ENCODE measurements at regions not wholly inside any gene's neighbourhood (a gene's known extent, or its start where the extent isn't known, plus 50 kb on each side); places are given as distances from the start of the nearest gene placed in this dataset.
"Not testable (repeated sequence)": the region's sequence is repeated elsewhere in the genome, so short reads cannot be mapped to it uniquely, and the experiment has no call there.

DNA sequence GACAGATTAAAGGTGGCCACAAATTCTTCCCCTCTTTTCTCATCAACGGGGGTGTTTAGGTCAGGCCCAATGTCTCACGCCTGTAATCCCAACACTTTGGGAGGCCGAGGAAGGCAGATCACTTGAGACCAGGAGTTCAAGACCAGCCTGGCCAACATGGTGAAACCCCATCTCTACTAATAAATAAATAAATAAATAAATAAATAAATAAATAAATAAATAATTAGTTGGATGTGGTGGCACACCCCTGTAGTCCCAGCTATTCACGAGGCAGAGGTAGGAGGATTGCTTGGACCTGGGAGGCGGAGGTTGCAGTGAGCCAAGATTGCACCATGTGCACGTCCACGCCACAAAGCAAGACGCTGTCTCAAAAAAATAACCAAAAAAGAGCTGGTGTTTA, 180.7 kb downstream of the FASLG start:
- DNase-seq, result not testable (repeated sequence)

GRCh38 chr1:172843444-172843843, 184.5 kb downstream of the FASLG start:
- DNase-seq, result no peak

DNA sequence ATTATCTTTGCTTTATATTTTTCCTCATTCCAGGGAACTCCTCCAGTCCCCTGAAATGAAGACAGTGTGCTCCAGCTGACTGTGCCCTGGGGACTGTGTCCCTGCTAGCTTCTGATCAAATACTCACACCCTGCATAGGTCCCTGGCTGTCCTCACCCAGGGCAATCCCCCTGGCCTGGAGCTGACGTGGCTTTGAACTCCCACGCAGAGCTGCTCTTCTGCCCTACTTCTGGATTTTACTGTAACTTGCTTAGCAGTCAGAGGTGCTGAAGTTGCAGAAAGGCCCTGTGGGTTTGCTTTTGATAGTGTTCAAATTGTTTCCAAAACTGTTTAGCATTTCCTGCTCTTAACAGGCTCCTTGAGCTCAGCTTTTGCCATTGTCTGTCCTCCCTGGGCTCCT, 186.5 kb downstream of the FASLG start:
- no peak for DNase-seq

- no peak for DNase-seq
Measured at GRCh38 chr1:172845865-172846264, 187.0 kb downstream of the FASLG start.

DNA sequence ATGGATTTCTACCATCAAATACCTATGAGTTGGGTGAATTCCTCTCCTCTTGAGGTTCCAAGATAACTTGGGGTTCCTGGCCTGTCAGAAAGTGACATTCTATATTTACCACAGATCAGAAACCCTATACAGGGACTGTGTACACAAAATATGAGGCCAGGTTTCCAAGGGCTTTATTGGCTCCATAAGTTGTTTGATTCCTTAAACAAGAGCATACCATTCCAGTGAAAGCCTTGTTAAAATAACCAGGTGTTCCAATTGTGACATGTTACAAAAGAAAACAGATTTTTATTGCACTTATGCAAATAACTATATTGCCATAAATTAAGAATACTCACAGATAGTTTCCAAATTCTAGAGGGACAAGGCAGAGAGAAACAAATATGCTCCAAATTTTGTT, 188.9 kb downstream of the FASLG start:
- not testable (repeated sequence) for DNase-seq

GRCh38 chr1:172849653-172850052, 190.8 kb downstream of the FASLG start:
- DNase-seq, result no peak

GRCh38 chr1:172851077-172851476, 192.2 kb downstream of the FASLG start:
- DNase-seq, result no peak

DNA sequence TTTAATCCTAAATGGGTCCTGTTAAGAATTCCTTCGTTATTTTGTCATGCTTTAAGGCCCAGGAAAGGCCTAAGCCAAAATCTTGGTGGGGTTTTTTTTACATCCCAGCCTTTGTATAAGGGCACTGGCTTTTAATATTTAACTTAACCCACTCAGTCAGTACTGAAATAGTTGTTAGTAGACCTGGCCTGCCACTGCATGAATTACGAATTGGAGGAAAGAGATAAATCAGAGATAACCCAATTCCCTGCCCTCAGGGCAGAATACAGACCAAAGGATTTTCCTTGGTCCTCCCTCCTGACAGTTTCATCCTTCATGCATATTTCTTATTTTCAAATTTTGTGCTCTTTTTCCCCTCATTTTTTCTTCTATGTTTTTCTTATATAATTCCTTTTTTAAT, 193.0 kb downstream of the FASLG start:
- no peak for DNase-seq

GRCh38 chr1:172855983-172856382, 194.8 kb downstream of the TNFSF18 start:
- not testable (repeated sequence) for DNase-seq

DNA sequence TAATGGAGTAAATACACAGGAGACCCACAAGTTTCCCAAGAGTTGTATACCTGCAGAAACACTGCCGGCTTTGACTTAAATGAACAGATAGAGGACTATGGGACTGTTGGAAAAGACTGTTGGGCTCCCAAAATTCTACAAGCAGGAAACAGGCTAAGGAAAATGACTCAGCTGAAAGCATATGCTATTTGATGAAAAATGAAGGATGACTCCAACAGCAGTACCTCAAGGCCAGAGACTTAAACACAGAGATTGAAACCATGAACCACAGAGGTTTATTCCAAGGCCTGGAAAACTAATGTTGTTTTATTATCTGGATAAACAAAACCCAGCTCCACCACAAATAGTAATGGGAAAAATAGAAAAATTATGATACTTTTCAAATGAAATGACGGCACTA, 187.7 kb downstream of the TNFSF18 start:
- no peak for DNase-seq

DNA sequence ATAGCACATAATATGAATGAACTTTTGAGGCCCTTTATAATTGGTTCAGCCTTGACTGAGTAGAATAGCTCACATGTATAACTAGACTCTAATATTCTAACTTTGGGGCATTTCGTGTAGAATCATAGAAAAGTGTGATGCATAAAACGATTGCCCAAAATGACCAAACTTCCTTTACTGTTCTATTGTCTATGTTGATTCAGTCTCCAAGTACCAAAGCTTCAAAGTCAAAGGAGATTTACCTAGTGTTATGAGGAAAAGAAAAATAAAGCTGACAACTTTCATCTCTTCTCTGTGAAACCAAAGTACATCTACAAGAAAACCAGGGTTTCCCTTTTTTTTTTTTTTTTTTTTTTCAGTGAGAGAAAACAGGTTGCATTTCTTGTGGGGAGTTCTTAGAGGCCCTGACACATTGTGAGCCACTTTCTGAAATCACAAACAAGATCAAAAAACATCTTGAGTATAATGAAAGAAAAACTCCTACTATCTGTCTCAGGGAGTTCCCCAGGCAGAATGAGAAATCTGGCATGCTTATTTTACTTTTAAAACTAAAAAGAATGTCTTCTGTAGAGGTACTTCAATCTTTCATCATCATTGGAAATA, 183.4 kb downstream of the TNFSF18 start:
- no peak for DNase-seq

DNA sequence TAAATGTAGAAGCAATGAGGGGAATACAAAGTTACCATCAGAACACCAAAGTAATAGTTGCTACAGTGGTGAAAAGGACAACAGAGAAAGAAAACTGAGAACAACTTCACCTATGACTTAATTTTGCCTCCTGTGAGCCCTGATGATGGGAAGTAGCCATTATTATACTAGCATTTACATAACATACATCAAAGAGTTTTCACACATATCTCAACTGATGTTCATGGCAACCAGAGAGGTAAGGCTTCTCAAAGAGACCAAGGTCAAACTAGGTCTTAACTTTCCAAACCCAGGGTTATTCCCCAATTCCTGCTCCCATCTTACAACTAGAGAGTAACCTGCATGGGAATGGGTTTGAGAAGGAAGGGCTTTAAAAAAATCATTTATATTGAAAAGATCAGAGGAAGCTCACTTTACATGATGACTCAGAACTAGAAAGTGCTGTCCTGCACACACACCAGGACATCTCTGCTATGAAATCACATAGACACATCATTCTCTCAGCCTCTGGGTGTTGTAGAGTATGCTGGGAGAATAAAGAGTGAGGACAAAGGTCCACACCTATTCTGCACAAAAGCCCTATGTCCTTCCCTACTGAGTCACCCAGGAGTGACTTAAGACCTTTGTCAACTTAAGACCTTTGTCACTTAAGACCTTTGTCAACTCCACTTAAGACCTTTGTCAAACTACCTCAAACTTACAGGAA, 179.7 kb downstream of the TNFSF18 start:
- no peak for DNase-seq

GRCh38 chr1:172874950-172875349, 175.8 kb downstream of the TNFSF18 start:
- DNase-seq, result no peak

DNA sequence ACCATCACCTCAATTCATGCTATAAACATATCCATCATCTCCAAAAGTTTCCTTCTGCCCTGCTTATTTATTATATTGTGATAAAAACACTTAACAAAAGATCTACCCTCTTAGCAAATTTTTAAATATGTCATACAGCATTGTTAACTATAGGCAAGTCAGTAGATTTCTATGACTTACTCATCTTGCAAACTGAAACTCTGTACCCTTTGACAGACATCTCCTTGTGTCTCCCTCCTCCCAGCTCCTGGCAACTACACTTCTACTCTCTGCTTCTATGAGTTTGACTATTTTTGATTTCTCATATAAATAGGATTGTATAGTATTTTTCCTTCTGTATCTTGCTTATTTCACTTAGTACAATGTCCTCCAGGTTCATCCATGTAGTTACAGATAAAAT, 174.8 kb downstream of the TNFSF18 start:
- no peak for DNase-seq

- no peak for DNase-seq
Measured at GRCh38 chr1:172882385-172882784, 168.4 kb downstream of the TNFSF18 start.

GRCh38 chr1:172882791-172883386, 167.9 kb downstream of the TNFSF18 start:
- no peak for DNase-seq

- no peak for DNase-seq
Measured at GRCh38 chr1:172883387-172883791, 167.4 kb downstream of the TNFSF18 start.

GRCh38 chr1:172883844-172884243, 166.9 kb downstream of the TNFSF18 start:
- DNase-seq, result no peak

GRCh38 chr1:172885411-172885810, 165.3 kb downstream of the TNFSF18 start:
- DNase-seq, result no peak

- DNase-seq, result no peak
Measured at GRCh38 chr1:172885971-172886370, 164.8 kb downstream of the TNFSF18 start.

DNA sequence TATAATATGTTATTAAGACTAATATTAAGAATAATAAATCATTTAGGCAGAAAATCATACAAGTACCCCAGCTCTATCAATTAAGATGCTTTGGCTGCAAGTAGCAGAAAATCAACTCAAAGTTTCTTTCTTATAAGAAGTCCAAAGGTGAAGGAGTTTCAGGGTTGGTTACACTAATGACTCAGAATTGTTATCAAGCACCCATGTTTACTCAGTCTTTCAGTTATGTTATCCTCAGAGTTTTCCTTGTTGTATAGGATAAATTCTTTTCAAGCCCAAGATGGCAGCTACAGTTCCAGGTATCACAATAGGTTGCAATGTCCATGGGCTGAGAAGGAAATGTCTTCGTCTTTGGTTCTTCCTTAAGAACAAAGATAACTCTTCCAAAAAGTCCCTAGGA, 163.6 kb downstream of the TNFSF18 start:
- DNase-seq, result no peak

DNA sequence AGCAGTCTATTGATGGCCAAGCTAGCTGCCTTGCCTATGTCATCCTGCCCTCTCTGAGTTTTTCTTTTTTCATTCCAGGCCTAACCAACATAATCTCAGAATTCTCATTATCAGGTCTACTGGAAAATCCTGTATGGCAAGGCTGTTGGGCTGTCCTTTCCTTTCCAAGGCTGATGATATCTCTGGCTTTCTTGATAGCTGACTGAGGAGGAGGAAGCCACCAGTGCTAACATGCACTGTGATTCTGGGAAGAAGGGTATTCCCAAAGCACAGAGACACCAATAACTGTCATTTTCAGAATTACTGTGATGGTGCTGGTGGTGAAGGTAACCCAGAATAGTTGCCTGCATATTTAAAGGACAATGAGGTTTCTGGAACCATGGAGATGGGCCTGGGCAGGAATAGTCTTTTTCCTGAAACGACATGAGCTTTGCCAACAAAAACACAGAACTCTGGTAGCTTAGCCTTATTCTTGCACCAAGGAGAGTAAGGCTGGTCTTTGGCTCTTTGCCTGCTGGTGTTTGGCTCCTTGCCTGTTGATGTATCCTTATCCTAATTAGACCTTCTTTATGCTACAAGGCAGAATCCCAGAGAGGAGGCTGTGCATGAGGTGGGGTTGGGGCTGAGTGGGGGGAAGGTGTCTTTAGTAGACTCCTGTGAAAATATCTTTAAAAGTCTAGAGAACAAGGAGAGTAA, 157.4 kb downstream of the TNFSF18 start:
- DNase-seq, result no peak

GRCh38 chr1:172894349-172895049, 156.2 kb downstream of the TNFSF18 start:
- DNase-seq, result no peak
